HT-29 (cell line): ENCODE measurements at regions not wholly inside any gene's neighbourhood (a gene's known extent, or its start where the extent isn't known, plus 50 kb on each side); places are given as distances from the start of the nearest gene placed in this dataset.
"Not testable (repeated sequence)": the region's sequence is repeated elsewhere in the genome, so short reads cannot be mapped to it uniquely, and the experiment has no call there.

Experiments used
- DNase-seq: peaks from one replicate; pipeline ENCODE4 v3.0.0-alpha.2; 2015; ENCODE audit warnings: low spot score

DNA sequence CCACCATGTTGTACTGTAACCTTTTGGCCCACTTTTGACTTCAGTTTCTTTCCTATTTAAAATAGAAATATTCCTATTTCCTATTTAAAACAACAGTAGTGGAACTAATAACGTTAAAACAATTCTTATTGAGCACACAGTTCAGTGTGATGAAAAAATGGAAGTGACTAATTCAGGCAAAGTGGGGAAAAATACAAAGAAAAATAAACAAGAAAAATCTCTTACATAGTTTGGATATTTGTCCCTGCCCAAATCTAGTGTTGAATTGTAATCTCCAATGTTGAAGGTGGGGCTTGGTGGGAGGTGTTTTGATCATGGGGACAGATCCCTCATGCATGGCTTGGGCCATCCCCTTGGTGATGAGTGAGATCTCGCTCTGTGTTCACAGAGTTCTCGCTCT is 198.1 kb upstream of the CPHXL start:
- DNase-seq = no peak

DNA sequence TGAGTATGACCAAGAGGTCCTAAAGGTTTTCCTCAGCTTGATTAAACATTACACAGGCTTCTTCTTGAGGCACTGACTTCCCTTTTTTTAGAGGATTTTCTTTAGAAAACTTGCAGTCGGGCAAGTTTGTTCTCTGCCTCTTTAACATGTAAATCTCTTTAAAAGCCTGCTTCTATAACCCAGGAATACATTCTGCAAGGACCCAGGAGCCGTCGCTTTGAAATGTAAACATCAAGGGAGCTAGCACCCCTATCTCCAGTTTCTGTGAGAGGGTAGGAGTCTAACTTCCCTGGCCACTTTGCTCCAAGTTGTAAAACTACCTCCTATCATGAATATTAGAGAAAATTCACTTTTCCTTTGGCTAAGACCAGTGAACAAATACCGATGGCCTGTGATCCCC is 201.5 kb upstream of the CPHXL start:
- no peak for DNase-seq

DNA sequence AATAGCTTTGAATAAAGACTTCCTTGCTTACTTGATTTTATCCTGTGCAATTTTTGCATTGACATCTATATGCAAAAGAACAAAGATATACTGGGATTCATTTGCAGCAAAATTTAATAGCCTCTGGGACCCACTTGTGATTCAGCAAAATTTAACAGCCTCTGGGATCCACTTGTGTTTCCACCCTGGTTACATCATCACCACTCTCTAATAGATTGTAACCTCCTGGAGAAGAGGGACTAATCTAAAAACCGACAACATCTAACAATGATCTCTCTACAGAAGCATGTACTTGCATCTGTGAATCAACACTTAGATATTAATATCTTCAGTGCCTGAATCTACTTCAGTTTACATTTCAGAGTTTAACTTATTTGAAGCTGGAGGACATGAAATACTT is 202.0 kb upstream of the CPHXL start:
- DNase-seq = no peak

DNA sequence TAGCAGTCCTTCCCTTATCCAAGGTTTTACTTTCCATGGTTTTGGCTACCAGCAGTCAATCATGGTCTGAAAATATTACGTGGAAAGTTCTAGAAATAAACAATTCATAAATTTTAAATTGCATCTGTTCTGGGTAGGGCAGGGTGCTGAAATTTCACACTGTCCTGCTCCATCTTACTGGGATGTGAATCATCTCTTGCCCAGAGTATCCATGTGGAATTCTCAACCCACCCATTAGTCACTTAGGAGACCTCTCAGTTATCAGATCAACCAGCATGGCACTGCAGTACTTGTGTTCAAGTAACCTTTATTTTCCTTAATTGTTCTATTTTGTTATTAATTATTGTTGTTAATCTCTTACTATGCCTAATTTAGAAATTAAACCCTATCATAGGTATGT is 202.8 kb upstream of the CPHXL start:
- DNase-seq = no peak

DNA sequence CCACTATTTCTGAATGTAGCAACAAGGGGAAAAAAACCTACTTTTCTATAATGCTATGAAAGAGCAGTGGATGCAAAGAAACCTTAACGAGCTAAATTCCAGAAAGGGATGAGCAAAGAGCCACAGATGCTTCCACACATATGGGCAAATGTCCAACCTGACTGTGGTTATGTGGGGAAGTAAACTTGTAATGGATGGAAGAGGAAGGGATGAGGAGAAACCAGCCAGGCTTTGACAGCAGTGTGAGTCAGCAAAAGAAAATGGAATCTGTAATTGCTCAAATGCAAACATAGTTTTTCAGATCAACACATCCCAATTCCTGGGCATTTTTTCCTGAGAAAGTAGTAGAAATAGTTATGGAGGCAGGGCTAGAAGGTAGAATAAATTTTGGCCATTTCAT is 204.8 kb upstream of the CPHXL start:
- no peak for DNase-seq

DNA sequence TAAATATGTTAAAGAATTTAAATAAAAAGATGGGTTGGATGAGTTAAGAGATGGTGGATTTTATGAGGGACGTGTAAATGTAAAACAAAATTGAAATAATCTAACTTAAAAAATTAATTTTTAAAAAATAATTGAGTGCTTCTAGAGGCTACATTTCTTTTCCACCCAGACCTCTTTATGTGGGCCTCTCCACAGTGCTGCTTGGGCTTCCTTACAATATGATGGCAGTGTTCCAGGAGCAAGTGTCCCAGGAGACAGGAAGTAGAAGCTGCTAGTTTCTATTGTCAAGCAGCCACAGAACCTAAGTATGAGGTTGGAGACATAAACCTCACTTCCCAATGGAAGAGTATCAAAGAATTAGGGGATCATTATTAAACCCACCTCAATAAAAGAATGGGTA is 205.7 kb upstream of the CPHXL start:
- no peak for DNase-seq

DNA sequence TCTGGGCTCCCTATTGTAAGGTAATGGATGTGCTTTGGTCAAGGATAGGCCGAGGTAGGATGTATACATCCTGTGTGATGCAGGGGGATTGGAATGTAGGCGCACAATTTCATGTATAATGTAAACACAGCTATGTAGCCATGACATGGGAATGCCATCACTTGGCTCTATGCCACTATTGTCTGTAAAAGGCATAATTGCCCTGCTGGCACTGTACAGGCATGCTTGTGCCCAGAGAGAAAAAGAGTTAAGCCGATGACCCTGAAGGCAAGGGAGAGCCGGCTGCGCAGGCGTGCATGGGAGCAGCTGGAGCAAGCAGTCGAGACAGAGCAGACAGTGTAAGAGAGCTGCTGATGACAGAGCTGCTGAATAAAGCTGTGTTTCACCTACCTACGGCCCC is 212.5 kb upstream of the CPHXL start:
- DNase-seq = no peak

DNA sequence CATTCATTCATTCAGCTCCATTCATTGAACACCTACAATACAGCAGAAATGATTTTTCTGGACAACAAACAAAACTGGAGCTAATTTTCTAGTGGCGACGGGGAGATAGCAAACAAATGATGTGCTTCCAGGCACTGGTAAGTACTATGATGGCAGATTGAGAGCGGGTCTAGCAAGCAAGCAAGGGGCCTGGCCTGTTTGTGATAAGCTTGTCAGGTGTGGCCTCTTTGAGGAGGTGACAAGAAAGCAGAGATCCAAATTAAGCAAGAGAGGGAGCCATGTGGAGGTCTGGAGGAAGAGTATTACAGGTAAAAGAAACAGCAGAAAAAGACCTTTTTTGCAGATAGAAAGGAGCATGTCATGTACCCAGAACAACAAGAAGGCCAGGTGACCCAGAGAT is 216.1 kb upstream of the CPHXL start:
- DNase-seq = no peak

DNA sequence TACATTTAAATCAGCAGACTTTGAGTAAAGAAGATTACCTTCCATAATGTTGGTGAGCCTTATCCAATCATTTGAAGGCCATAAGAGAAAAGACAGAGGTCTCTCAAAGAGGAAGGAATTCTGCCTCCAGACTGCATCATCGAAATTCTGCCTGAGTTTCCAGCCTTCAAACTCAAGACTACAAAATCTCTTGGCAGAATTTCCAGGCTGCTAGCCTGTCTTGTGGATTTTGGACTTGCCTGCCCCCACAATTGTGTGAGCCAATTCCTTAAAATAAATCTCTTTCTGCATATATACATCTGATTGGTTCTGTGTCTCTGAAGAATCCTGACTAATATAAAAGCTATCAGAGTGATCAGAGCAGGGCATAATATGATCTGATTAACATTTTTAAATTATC is 216.6 kb upstream of the CPHXL start:
- DNase-seq = no peak

DNA sequence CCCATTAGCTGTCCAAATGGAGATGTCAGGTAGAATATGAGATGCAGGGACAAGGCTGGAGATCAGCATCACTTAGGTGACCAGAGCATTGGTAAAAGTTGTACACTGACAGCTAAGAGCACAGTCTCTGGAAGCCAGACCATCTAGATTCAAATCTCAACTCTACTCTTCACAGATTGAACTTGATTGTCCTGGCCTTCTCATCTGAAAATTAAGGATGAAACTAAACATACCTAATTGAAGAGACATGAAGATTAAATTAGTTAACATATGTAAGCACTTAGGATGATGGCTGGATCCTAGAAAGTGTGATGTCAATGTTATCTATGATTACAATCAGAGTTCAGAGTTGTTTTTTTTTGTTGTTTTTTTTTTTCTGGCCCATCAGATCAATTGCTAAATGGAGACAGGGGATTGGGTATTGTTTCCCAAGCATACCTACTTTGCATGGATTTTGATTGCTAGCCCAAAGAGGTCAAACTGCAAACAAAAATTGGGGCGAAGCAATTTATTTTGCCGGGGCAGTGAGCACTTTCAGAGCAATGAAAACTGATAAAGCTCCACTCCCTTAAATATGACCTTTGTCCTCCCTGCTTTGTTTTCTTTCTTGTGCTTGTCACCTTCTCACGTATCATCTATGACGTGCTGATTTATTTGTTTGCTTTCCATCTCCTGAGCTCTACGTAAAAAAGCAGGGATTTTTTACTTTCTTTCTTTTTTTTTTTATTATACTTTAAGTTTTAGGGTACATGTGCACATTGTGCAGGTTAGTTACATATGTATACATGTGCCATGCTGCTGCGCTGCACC is 217.6 kb upstream of the CPHXL start:
- peak; percentile 12 for DNase-seq

DNA sequence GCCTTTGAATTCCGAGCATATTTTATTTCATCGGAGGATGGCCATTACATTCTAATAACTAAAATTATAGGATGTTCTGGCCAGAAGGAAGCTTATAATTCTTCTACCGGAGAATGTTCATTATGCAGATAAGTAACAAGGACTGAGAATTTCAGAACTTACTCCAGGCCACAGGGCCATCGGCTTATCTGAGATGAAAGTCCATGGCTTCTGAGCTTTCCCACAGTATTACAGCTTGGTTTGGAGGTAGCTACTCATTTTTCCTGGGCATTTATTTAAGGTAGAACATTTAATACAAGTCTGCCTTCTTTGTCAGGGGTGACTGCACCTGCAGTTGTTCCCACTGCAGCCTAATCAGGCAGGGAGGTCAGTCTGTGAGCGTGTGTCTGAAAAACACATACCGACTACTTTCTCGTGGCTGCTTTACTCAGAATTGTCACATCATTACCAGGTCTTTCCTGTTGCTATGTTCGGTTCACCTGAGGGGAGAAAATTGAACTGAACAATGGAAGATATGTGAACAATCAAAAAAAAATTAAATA is 219.7 kb upstream of the CPHXL start:
- DNase-seq = no peak

DNA sequence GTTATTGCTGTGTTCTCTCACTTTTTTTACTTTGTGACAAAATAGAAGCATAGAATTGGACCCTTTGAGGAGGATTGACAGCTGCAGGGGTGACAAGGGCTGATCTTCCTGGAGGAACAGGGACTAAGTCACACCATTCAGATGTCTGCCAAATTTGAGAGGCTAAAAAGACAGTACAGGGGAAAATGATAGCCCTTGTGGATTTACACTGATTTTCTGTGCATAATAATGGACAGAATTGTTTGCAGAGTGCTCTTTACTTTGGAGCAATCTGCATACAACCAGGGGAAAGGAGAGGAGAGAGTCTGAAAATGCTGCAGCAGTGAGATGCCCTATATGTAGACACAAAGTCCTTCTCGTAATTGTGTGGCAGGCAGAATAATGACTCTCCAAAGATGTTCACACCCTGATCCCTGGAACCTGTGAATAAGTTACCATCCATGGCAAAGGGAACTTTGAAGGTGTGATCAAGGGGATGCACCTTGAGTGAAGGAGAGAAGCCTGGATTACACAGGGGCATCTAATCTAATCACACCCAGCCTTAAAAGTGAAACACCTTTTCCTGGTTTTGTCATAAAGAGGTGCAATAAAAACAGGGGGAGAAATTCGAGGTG is 221.4 kb upstream of the CPHXL start:
- DNase-seq = no peak

DNA sequence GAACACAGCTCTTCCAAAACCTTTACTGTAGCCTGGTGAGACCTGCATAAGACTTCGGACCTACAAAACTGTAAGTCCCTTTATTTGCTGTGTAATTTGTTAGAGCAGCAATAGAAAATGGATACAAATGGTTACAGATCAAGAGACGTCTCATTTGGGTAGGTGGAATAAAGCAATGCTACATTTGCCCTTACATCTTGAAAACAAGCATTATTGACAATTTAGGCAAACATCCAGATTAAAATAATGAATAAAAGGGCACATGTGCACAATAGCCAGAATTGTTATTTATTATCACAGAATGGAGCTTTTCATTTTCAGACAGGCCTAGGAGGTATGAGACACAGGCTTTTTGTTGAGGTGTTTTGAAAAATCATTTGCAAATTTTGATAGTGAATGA is 222.2 kb upstream of the CPHXL start:
- no peak for DNase-seq

DNA sequence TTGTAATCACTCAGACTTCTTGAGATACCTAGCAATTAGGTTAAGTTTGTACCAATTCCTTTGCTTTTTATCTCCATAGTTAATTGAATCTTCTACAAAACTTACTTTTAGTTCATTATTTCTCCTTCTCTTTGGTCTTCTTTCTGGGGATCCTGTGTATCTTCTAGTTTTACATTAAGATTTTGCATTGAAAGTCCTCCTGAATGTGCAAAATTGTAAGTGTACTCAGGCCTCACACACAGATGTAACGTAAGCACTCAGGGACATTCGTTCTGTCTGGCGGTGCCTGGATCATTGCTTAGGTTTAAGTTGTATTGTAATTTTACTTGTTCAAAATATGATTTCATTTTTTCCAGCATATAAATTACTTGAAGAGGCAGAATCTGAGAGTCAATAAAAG is 222.6 kb upstream of the CPHXL start:
- no peak for DNase-seq

DNA sequence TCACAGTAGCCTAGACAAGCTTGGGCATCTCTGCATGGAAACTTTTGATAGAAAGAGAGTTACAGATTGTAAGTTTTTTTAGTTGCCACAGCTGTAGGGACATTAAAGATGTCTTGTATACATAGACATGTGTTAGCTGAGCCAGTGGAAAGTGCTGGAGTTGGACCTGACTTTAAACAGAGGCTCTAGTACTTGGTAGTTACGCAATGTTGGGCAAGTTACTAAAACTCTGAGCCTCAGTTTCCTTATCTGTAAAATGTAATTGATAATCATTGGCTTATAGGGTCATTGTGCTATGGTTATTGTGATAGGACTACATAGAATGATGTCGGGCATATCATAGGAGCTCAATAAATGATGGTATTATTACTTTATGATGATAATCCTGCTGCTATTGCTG is 225.8 kb upstream of the CPHXL start:
- DNase-seq = no peak

DNA sequence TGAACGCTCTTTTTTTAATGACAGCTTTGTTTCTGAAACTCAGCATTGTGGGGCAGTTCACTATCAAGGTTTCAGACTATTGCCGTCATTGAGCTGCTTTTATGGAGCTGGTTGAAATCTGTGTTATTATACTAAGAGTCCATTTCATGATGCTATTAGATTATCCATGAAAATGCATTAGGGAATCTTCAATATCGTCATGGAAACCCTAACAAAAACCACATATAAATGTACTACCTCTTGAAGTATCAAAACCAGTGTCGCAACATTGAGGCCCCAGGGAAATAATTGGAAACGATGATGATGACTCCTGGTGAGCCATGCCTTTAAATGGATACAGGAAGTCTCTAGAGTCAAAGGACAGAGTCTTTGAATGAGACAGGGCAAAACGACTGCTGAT is 231.6 kb upstream of the CPHXL start:
- DNase-seq = no peak

DNA sequence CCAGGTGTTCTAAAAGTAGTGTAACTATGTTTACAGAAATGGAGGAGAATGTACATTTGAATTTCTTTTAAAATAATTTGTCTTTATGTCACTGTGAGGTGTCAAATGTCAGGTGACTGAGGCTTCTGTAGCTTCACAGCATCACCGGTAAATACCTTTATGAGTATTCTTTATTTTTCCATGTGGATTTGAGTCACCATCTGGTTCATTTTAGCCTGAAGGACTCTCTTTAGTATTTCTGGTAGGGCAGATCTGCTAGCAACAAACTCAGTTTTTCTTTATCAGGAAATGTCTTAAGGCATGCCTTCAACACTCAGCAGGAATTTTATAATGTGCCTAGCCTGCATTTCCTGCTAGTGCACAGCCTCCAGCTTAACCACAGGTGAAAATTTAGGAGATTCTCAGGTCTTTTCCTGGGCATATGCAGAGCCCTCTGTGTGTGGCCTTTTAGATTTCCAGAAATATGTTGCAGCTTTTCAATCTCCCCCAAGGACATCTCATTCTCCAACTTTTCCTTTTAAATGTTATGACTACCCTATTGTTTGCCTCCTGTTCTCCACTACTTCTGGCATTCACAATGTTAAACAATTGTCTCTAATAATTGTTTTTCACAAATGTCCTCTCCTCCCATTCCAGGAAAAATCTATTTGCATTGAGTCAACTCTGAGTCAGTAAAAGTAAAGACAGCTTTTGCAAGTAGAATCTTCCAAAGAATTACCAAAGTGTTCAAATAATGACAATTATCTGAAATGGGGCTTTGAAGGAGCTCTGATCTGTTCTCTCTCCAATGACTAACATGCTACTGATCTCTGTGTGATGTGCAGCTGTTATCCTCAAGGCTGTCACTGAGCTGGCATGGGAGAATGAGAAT is 239.4 kb upstream of the CPHXL start:
- DNase-seq = no peak

DNA sequence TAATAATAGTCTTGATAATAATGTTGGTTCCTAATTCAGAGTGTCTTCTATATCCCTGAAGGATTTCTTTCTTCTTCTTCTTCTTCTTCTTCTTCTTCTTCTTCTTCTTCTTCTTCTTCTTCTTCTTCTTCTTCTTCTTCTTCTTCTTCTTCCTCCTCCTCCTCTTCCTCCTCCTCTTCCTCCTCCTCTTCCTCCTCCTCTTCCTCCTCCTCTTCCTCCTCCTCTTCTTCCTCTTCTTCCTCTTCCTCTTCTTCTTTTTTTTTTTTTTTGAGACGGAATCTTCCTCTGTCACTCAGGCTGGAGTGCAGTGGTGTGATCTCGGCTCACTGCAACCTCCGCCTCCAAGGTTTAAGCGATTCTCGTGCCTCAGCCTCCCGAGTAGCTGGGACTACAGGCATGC is 242.8 kb upstream of the CPHXL start:
- not testable (repeated sequence) for DNase-seq

DNA sequence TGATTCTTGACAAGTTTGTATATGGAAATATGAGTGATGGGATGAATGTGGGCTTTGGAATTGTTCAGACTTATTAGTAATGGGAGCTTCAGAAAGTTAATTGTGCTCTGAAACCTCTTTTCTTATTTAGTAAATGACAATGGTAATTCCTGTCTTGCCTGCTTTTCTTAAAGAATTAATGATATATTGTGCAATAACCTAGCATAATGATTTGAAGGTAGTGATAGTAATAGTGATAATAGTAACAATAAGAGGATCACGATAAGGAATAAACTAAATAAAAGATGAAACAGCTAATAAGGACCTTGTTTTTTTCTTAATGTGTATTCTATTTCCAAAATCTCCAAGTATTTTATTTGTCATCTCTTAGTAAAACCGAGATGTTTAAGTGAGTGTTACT is 245.0 kb upstream of the CPHXL start:
- no peak for DNase-seq

DNA sequence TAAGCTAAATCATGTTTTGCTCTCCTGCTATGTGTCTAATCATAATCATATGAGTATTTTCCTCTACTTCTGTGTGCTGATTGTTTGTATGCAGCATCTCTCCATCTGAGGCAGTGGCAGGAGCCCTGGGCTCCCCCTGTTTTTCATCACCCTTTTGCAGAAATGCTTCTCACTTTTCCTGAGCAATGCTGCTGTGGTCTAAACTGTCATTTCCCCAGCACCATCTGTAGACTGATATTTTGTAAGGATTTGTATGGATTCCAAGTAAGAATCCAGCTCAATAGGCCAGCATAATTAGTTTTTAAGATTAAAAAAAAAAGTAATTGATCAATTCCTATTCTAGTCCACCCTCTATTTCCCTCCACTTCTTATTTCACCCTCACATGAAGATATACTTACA is 257.0 kb upstream of the CPHXL start:
- DNase-seq = no peak

DNA sequence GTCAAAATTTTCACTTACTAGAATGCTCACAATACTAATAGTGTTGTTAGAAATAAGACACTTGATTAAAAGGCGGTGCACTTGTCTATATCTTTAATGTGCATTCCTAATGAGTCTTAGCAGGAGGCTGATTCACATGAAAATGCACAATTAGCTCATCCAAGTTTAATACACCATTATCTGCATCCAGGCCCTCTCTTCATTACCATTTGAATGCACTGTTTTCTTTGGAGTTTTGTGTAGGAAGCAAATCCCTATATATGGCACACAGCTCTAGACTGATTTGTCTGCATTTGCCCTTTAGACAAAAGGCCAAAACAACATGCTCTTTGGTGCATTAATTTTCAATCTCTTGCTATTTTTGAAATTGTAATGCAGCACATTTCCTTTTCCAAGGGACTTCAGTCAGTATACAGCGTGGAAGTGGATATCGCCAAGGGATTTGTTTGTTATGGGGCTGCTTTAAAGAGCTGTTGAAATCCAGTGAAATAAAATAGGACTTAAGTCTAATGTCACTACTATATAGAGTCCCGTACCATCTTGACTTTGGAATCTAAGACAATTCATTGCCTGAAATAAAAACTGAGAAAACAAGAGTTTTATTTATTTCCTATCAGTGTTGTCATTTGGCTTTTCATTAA is 257.6 kb upstream of the CPHXL start:
- no peak for DNase-seq

DNA sequence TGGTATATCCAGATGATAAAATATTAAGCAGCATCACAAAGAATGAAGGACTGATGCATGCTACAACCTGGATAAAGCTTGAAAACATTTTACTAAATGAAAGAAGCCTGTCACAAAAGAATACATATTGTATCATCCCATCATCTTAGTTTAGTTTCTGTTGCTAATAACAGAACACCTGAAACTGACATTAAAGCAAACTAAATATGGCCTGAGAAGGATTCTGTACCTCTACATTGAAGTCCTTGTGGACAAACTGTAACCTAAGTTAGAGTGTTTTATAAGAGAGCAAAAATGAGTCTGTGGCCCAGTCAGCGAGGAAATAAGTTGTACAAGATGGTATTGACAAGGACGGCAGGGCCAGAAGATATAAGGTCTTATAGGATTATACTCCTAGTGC is 261.0 kb upstream of the CPHXL start:
- no peak for DNase-seq
